H9 (cell line): ENCODE measurements at regions not wholly inside any gene's neighbourhood (a gene's known extent, or its start where the extent isn't known, plus 50 kb on each side); places are given as distances from the start of the nearest gene placed in this dataset.
"Not testable (repeated sequence)": the region's sequence is repeated elsewhere in the genome, so short reads cannot be mapped to it uniquely, and the experiment has no call there.

Source experiments
- DNase-seq: peaks from one replicate; pipeline ENCODE4 v3.0.0-alpha.2; 2017
- H2AFZ ChIP-seq: one replicate; pipeline ENCODE4 v1.6.1; 2013; ENCODE audit warnings: mild to moderate bottlenecking, low read length, control low read depth, moderate library complexity
- H2AK5ac ChIP-seq: 2 replicates; pipeline ENCODE4 v1.6.1; 2013; ENCODE audit warnings: low read length, control low read depth, mixed read lengths; ENCODE audit not compliant: insufficient read length
- H2BK120ac ChIP-seq: one replicate; pipeline ENCODE4 v1.6.1; 2013; ENCODE audit warnings: low read depth, mild to moderate bottlenecking, low read length, control low read depth, inconsistent platforms; ENCODE audit not compliant: poor library complexity, severe bottlenecking
- H2BK12ac ChIP-seq: 2 replicates; pipeline ENCODE4 v1.6.1; 2013; ENCODE audit warnings: low read length, control low read depth, mixed read lengths, low read depth; ENCODE audit not compliant: insufficient read length
- H2BK15ac ChIP-seq: 2 replicates; pipeline ENCODE4 v1.6.1; 2013; ENCODE audit warnings: low read depth, low read length, control low read depth
- H2BK20ac ChIP-seq: one replicate; pipeline ENCODE4 v1.6.1; 2013; ENCODE audit warnings: low read depth, mild to moderate bottlenecking, low read length, control low read depth, inconsistent platforms; ENCODE audit not compliant: poor library complexity, severe bottlenecking
- H2BK5ac ChIP-seq: 2 replicates; pipeline ENCODE4 v1.6.1; 2013; ENCODE audit warnings: low read length, control low read depth, mixed read lengths; ENCODE audit not compliant: insufficient read length
- H3K14ac ChIP-seq: 2 replicates; pipeline ENCODE4 v1.6.1; 2013; ENCODE audit warnings: low read length, control low read depth; ENCODE audit not compliant: insufficient read depth
- H3K18ac ChIP-seq: 2 replicates; pipeline ENCODE4 v1.6.1; 2013; ENCODE audit warnings: low read depth, mild to moderate bottlenecking, mixed read lengths, low read length, control low read depth; ENCODE audit not compliant: insufficient read length
- H3K23ac ChIP-seq: 2 replicates; pipeline ENCODE4 v1.6.1; 2013; ENCODE audit warnings: low read length, control low read depth, mixed read lengths, low read depth; ENCODE audit not compliant: insufficient read length
- H3K23me2 ChIP-seq: 2 replicates; pipeline ENCODE4 v1.6.1; 2013; ENCODE audit warnings: low read depth, mild to moderate bottlenecking, mixed read lengths, low read length, control low read depth; ENCODE audit not compliant: insufficient read length, poor library complexity, severe bottlenecking
- H3K27ac ChIP-seq: 2 replicates; pipeline ENCODE4 v1.5.1; 2013; ENCODE audit warnings: low read length, control low read depth, mixed read lengths, low read depth; ENCODE audit not compliant: insufficient read length
- H3K27me3 ChIP-seq: 2 replicates; pipeline ENCODE4 v1.6.1; 2013; ENCODE audit warnings: low read length, control low read depth, inconsistent platforms; ENCODE audit not compliant: insufficient read depth
- H3K4ac ChIP-seq: 2 replicates; pipeline ENCODE4 v1.6.1; 2013; ENCODE audit warnings: low read depth, mild to moderate bottlenecking, control low read depth, inconsistent platforms, low read length, moderate library complexity
- H3K4me1 ChIP-seq: 2 replicates; pipeline ENCODE4 v1.6.1; 2013; ENCODE audit warnings: low read length, control low read depth, inconsistent platforms; ENCODE audit not compliant: insufficient read depth
- H3K4me2 ChIP-seq: 2 replicates; pipeline ENCODE4 v1.6.1; 2013; ENCODE audit warnings: low read length, control low read depth, mixed read lengths; ENCODE audit not compliant: insufficient read length, insufficient read depth
- H3K56ac ChIP-seq: 2 replicates; pipeline ENCODE4 v1.6.1; 2013; ENCODE audit warnings: low read depth, mild to moderate bottlenecking, mixed read lengths, low read length, control low read depth; ENCODE audit not compliant: insufficient read length
- H3K79me1 ChIP-seq: 2 replicates; pipeline ENCODE4 v1.6.1; 2013; ENCODE audit warnings: low read depth, mild to moderate bottlenecking, moderate library complexity, low read length, control low read depth, inconsistent platforms; ENCODE audit not compliant: insufficient read depth, poor library complexity, severe bottlenecking
- H3K79me2 ChIP-seq: 2 replicates; pipeline ENCODE4 v1.6.1; 2013; ENCODE audit warnings: low read length, control low read depth, inconsistent platforms; ENCODE audit not compliant: insufficient read depth
- H3K9ac ChIP-seq: 2 replicates; pipeline ENCODE4 v1.6.1; 2013; ENCODE audit warnings: low read length, control low read depth, mixed read lengths; ENCODE audit not compliant: insufficient read length; ENCODE audit errors: extremely low read depth
- H3K9me3 ChIP-seq: one replicate; pipeline ENCODE4 v1.6.1; 2013; ENCODE audit warnings: low read depth, low read length, inconsistent platforms; ENCODE audit not compliant: control insufficient read depth
- H3T11ph ChIP-seq: one replicate; pipeline ENCODE4 v1.6.1; 2013; ENCODE audit warnings: mild to moderate bottlenecking, low read length, control low read depth, inconsistent platforms
- H4K20me1 ChIP-seq: one replicate; pipeline ENCODE4 v1.6.1; 2013; ENCODE audit not compliant: control insufficient read depth, insufficient read length, insufficient read depth
- H4K5ac ChIP-seq: 2 replicates; pipeline ENCODE4 v1.6.1; 2013; ENCODE audit warnings: low read depth, mild to moderate bottlenecking, mixed read lengths, low read length, control low read depth; ENCODE audit not compliant: insufficient read length
- H4K8ac ChIP-seq: replicated peaks from 2 replicates; pipeline ENCODE4 v1.6.1; 2013; ENCODE audit warnings: low read length, control low read depth, mixed read lengths, low read depth; ENCODE audit not compliant: insufficient read length
- H4K91ac ChIP-seq: 2 replicates; pipeline ENCODE4 v1.6.1; 2013; ENCODE audit warnings: low read depth, mild to moderate bottlenecking, moderate library complexity, mixed read lengths, low read length, control low read depth; ENCODE audit not compliant: insufficient read length
- H3K27ac Mint-ChIP-seq, 3 experiments: 2 replicates in 2 of 3; 3 replicates in 1 of 3; pipeline ENCODE4 v1.8.0; 2020 to 2021; ENCODE audit warnings: mixed read lengths in 3 of 3, mild to moderate bottlenecking in 1 of 3, moderate library complexity in 1 of 3
- H3K27me3 Mint-ChIP-seq: 2 replicates; pipeline ENCODE4 v1.8.0; 2021; ENCODE audit warnings: low read depth, mild to moderate bottlenecking, moderate library complexity, mixed read lengths
- H3K36me3 Mint-ChIP-seq, 3 experiments: 2 replicates in 2 of 3; 3 replicates in 1 of 3; pipeline ENCODE4 v1.8.0; 2020 to 2021; ENCODE audit warnings: low read depth in 3 of 3, mixed read lengths in 3 of 3; ENCODE audit not compliant: insufficient read depth in 1 of 3
- H3K4me1 Mint-ChIP-seq, 2 experiments: 2 replicates each; pipeline ENCODE4 v1.8.0; 2020; ENCODE audit warnings: mixed read lengths in 2 of 2
- H3K4me3 Mint-ChIP-seq, 2 experiments: 2 replicates in 1 of 2; 3 replicates in 1 of 2; pipeline ENCODE4 v1.8.0; 2020 to 2021; ENCODE audit warnings: mild to moderate bottlenecking in 2 of 2, mixed read lengths in 2 of 2, moderate library complexity in 1 of 2
- H3K9me3 Mint-ChIP-seq, 2 experiments: 2 replicates in 1 of 2; 3 replicates in 1 of 2; pipeline ENCODE4 v1.8.0; 2020; ENCODE audit warnings: mild to moderate bottlenecking in 2 of 2, mixed read lengths in 2 of 2, moderate library complexity in 1 of 2
- WGBS: extraction: QIAGEN DNeasy Blood & Tissue Kit; methylation state at CpG from one replicate; pipeline ENCODE4 v1.1.7; 2013; ENCODE audit warnings: missing lambda C conversion rate, low lambda C conversion rate, mixed read lengths; ENCODE audit not compliant: insufficient read length; ENCODE audit errors: extremely low coverage; 5-methylcytosine and 5-hydroxymethylcytosine counted together

GRCh38 chr7:29662899-29663298 lies 99.3 kb downstream of the PRR15 start:
- not testable (repeated sequence) for H2BK120ac ChIP-seq, H3K18ac ChIP-seq, H3T11ph ChIP-seq, H3K27me3 ChIP-seq, H3K23ac ChIP-seq, H3K9me3 Mint-ChIP-seq, H3K4me3 Mint-ChIP-seq, H3K79me2 ChIP-seq, H3K4me1 Mint-ChIP-seq, H4K91ac ChIP-seq, H2BK20ac ChIP-seq, H2BK12ac ChIP-seq, H3K4me2 ChIP-seq, H3K4me1 ChIP-seq, H3K4ac ChIP-seq, H4K5ac ChIP-seq, H4K20me1 ChIP-seq, H2BK5ac ChIP-seq, H3K23me2 ChIP-seq, H2AFZ ChIP-seq, DNase-seq, H3K9me3 ChIP-seq, H2BK15ac ChIP-seq, H3K14ac ChIP-seq, H3K56ac ChIP-seq, H3K27ac ChIP-seq, H4K8ac ChIP-seq, H2AK5ac ChIP-seq, H3K9ac ChIP-seq, H3K27me3 Mint-ChIP-seq, H3K36me3 Mint-ChIP-seq, H3K79me1 ChIP-seq, H3K27ac Mint-ChIP-seq
- WGBS: no CpG with 5 or more reads among the region's 3 CpGs

- not testable (repeated sequence) for H2BK12ac ChIP-seq, H3K23ac ChIP-seq, H4K91ac ChIP-seq, H3K23me2 ChIP-seq, H3K9ac ChIP-seq, H3K27me3 Mint-ChIP-seq, H3K4me1 Mint-ChIP-seq, H3K4me1 ChIP-seq, H4K5ac ChIP-seq, H3K4me3 Mint-ChIP-seq, H3T11ph ChIP-seq, H3K56ac ChIP-seq, H3K27me3 ChIP-seq, H2BK15ac ChIP-seq, H3K79me2 ChIP-seq, H4K20me1 ChIP-seq, H4K8ac ChIP-seq, DNase-seq, H3K18ac ChIP-seq, H3K36me3 Mint-ChIP-seq, H2BK120ac ChIP-seq, H3K9me3 ChIP-seq, H2AK5ac ChIP-seq, H3K9me3 Mint-ChIP-seq, H3K14ac ChIP-seq, H3K4me2 ChIP-seq, H3K27ac ChIP-seq, H3K4ac ChIP-seq, H2AFZ ChIP-seq, H3K79me1 ChIP-seq, H3K27ac Mint-ChIP-seq, H2BK20ac ChIP-seq, H2BK5ac ChIP-seq
- WGBS: no CpG with 5 or more reads among the region's 1 CpG
Measured at GRCh38 chr7:29664999-29665398, 101.4 kb downstream of the PRR15 start.
